ENCODE measurements at regions not wholly inside any gene's neighbourhood (a gene's known extent, or its start where the extent isn't known, plus 50 kb on each side); places are given as distances from the start of the nearest gene placed in this dataset.

GRCh38 chr11:110903830-110904229 is 191.6 kb upstream of the ARHGAP20 start:
- no peak overlapping the region for H3K27ac ChIP-seq
- H3K27me3 ChIP-seq, result no peaks in the 10 kb centered on the region
- no peak for DNase-seq (ENCODE audit: low spot score)
- no peak for TF ChIP-seq CTCF (IDR thresholded peaks at IDR 0.05)
- H3K4me3 ChIP-seq, result no peak overlapping the region
- no peaks in the 10 kb centered on the region for H3K36me3 ChIP-seq
- H3K4me1 ChIP-seq, result no peaks in the 10 kb centered on the region
- no peaks in the 10 kb centered on the region for H3K9me3 ChIP-seq

- TF ChIP-seq CTCF (IDR thresholded peaks at IDR 0.05), result no peak
These were observed 191.1 kb upstream of the ARHGAP20 start for GRCh38 chr11:110903378-110903777.

GRCh38 chr11:110901441-110901840 is 189.2 kb upstream of the ARHGAP20 start:
- Histone ChIP-seq H3K36me3 (no peaks in the 10 kb centered on the region), H3K27ac (no peak overlapping the region), H3K4me1 (no peaks in the 10 kb centered on the region), H3K9me3 (no peaks in the 10 kb centered on the region), H3K27me3 (no peaks in the 10 kb centered on the region), H3K4me3 (no peak overlapping the region)
- no peak for DNase-seq (ENCODE audit: low spot score)
- no peak for TF ChIP-seq CTCF (IDR thresholded peaks at IDR 0.05)

More at GRCh38 chr11:110903378-110903777, 191.1 kb upstream of the ARHGAP20 start:
- no peak overlapping the region for H3K27ac ChIP-seq
- H3K36me3 ChIP-seq, result no peaks in the 10 kb centered on the region
- H3K4me3 ChIP-seq, result no peak overlapping the region
- no peak for DNase-seq (ENCODE audit: low spot score)
- no peaks in the 10 kb centered on the region for H3K9me3 ChIP-seq
- no peaks in the 10 kb centered on the region for H3K4me1 ChIP-seq
- no peaks in the 10 kb centered on the region for H3K27me3 ChIP-seq

GRCh38 chr11:110900426-110900825 is 188.2 kb upstream of the ARHGAP20 start:
- DNase-seq (ENCODE audit: low spot score), result no peak

GRCh38 chr11:110897035-110897434 is 184.8 kb upstream of the ARHGAP20 start:
- no peaks in the 10 kb centered on the region for H3K4me1 ChIP-seq
- no peak for TF ChIP-seq CTCF (IDR thresholded peaks at IDR 0.05)
- no peaks in the 10 kb centered on the region for H3K36me3 ChIP-seq

More at GRCh38 chr11:110900426-110900825, 188.2 kb upstream of the ARHGAP20 start:
- H3K4me1 ChIP-seq, result no peaks in the 10 kb centered on the region
- H3K27ac ChIP-seq, result no peak overlapping the region
- no peaks in the 10 kb centered on the region for H3K9me3 ChIP-seq
- H3K27me3 ChIP-seq, result no peaks in the 10 kb centered on the region
- no peaks in the 10 kb centered on the region for H3K36me3 ChIP-seq
- TF ChIP-seq CTCF (IDR thresholded peaks at IDR 0.05), result no peak
- no peak overlapping the region for H3K4me3 ChIP-seq

GRCh38 chr11:110896358-110896757 is 184.1 kb upstream of the ARHGAP20 start:
- Histone ChIP-seq H3K9me3 (no peaks in the 10 kb centered on the region), H3K4me1 (no peaks in the 10 kb centered on the region), H3K36me3 (no peaks in the 10 kb centered on the region), H3K27ac (no peak overlapping the region), H3K27me3 (no peaks in the 10 kb centered on the region), H3K4me3 (no peak overlapping the region)
- TF ChIP-seq CTCF (IDR thresholded peaks at IDR 0.05), result no peak
- no peak for DNase-seq (ENCODE audit: low spot score)

More at GRCh38 chr11:110897035-110897434, 184.8 kb upstream of the ARHGAP20 start:
- H3K9me3 ChIP-seq, result no peaks in the 10 kb centered on the region
- H3K27ac ChIP-seq, result no peak overlapping the region
- H3K27me3 ChIP-seq, result no peaks in the 10 kb centered on the region
- no peak for DNase-seq (ENCODE audit: low spot score)
- H3K4me3 ChIP-seq, result no peak overlapping the region

Measured in right atrium auricular region (tissue), 2 donors.